ENCODE measurements at regions not wholly inside any gene's neighbourhood (a gene's known extent, or its start where the extent isn't known, plus 50 kb on each side); places are given as distances from the start of the nearest gene placed in this dataset.

DNA sequence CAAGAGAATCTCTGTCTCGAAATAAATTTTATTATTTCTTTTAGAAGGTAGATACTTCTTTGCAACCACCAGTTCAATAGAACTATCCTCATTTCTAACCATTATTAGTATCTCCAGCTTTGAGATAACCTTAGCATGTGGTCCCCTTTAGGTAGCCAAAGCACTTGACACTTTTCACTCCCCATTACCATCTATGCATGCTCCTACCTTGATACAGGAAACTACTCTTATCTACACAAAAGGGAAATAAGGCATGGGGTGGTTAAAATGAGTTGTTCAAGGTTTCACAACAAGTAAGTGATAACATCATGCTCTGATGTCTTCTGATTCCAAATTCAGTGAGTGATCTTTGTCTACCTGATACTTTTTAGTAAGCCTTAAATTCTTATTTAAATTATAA lies 308.2 kb upstream of the CHORDC1 start:
- H3K27ac ChIP-seq (ENCODE audit: extremely low read depth, low read depth, low read length): no peak overlapping the region
- H3K36me3 ChIP-seq (ENCODE audit: control insufficient read depth in 2 of 2, insufficient read depth in 1 of 2, low read length in 2 of 2): no peaks in the 10 kb centered on the region
- POLR2A ChIA-PET: no interaction called here
- TF ChIP-seq ZNF341 (tag by site-specific recombination; IDR thresholded peaks at IDR 0.05; ENCODE audit: low read depth): no peak
- TF ChIP-seq, protein P1, sequence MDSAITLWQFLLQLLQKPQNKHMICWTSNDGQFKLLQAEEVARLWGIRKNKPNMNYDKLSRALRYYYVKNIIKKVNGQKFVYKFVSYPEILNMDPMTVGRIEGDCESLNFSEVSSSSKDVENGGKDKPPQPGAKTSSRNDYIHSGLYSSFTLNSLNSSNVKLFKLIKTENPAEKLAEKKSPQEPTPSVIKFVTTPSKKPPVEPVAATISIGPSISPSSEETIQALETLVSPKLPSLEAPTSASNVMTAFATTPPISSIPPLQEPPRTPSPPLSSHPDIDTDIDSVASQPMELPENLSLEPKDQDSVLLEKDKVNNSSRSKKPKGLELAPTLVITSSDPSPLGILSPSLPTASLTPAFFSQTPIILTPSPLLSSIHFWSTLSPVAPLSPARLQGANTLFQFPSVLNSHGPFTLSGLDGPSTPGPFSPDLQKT (IDR thresholded peaks at IDR 0.05; ENCODE audit: borderline replicate concordance, low read depth, low read length): no peak
- TF ChIP-seq KLF17 (tag by site-specific recombination; IDR thresholded peaks at IDR 0.05): no peak
- TF ChIP-seq REST (tag by site-specific recombination; IDR thresholded peaks at IDR 0.05): no peak
- TF ChIP-seq ZIC2 (tag by site-specific recombination; IDR thresholded peaks at IDR 0.05): no peak
- TF ChIP-seq, protein P2, sequence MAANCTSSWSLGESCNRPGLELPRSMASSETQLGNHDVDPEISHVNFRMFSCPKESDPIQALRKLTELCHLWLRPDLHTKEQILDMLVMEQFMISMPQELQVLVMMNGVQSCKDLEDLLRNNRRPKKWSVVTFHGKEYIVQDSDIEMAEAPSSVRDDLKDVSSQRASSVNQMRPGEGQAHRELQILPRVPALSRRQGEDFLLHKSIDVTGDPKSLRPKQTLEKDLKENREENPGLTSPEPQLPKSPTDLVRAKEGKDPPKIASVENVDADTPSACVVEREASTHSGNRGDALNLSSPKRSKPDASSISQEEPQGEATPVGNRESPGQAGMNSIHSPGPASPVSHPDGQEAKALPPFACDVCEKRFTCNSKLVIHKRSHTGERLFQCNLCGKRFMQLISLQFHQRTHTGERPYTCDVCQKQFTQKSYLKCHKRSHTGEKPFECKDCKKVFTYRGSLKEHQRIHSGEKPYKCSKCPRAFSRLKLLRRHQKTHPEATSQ (tag by site-specific recombination; IDR thresholded peaks at IDR 0.05): no peak
- TF ChIP-seq ZNF561 (tag by site-specific recombination; IDR thresholded peaks at IDR 0.05; ENCODE audit: borderline replicate concordance): no peak
- TF ChIP-seq ZBTB26 (tag by site-specific recombination; optimal IDR thresholded peaks at IDR 0.05): no peak
- TF ChIP-seq TRIM28 (IDR thresholded peaks at IDR 0.05; ENCODE audit: borderline replicate concordance, low read length): no peak
- TF ChIP-seq ZFP37 (tag by site-specific recombination; IDR thresholded peaks at IDR 0.05): no peak
- TF ChIP-seq BCL6B (tag by site-specific recombination; IDR thresholded peaks at IDR 0.05): no peak
- TF ChIP-seq ZNF768 (tag by site-specific recombination; IDR thresholded peaks at IDR 0.05): no peak
- no peak for TF ChIP-seq HIC1 (tag by site-specific recombination; IDR thresholded peaks at IDR 0.05)
- TF ChIP-seq ZSCAN18 (tag by site-specific recombination; IDR thresholded peaks at IDR 0.05): no peak
- H3K4me1 ChIP-seq (ENCODE audit: control insufficient read depth, insufficient read depth, low read length): no peaks in the 10 kb centered on the region
- CTCF ChIA-PET: no interaction called here
- H3K9me3 ChIP-seq (ENCODE audit: control insufficient read depth, insufficient read depth, low read depth, low read length): no peaks in the 10 kb centered on the region
- no peak overlapping the region for H3K4me3 ChIP-seq (ENCODE audit: low read depth, low read length)
